ENCODE measurements at regions not wholly inside any gene's neighbourhood (a gene's known extent, or its start where the extent isn't known, plus 50 kb on each side); places are given as distances from the start of the nearest gene placed in this dataset.
"Not testable (repeated sequence)": the region's sequence is repeated elsewhere in the genome, so short reads cannot be mapped to it uniquely, and the experiment has no call there.

GRCh38 chr14:105627701-105628100 lies 101.3 kb downstream of the TMEM121 start:
- TF ChIP-seq, protein P1, sequence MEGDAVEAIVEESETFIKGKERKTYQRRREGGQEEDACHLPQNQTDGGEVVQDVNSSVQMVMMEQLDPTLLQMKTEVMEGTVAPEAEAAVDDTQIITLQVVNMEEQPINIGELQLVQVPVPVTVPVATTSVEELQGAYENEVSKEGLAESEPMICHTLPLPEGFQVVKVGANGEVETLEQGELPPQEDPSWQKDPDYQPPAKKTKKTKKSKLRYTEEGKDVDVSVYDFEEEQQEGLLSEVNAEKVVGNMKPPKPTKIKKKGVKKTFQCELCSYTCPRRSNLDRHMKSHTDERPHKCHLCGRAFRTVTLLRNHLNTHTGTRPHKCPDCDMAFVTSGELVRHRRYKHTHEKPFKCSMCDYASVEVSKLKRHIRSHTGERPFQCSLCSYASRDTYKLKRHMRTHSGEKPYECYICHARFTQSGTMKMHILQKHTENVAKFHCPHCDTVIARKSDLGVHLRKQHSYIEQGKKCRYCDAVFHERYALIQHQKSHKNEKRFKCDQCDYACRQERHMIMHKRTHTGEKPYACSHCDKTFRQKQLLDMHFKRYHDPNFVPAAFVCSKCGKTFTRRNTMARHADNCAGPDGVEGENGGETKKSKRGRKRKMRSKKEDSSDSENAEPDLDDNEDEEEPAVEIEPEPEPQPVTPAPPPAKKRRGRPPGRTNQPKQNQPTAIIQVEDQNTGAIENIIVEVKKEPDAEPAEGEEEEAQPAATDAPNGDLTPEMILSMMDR (IDR thresholded peaks at IDR 0.05; ENCODE audit: extremely low read depth, missing control alignments), result no peak
- DNase-seq (ENCODE audit: low spot score), result no peak

GRCh38 chr14:105628126-105628525 lies 101.7 kb downstream of the TMEM121 start:
- DNase-seq (ENCODE audit: low spot score), result not testable (repeated sequence)

DNA sequence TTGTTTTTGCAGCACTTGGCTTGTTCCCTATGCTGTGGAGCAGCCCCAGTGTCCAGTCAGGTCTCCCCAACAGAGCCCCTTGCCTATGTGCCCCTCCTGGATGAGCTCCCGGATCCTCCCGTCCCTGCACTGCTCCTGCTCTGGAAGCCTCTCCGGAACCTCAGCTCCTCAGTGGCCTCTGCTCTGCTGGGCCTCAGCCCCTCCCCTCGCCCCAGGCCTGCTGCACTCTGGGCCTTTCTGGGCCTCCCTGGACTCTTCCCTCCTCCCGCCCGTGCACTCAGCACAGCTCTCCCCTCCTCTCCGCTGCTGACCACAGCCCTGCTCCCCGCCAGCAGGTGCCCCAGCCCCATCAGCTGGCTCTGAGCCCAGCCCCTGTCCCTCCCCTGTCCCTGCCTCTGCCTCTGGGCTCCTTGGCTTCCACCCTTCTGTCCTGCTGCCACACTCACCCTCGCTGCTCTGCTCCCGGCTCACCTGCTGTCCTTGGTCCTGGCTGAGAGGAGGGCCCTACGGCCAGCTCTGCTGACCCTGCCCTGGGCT lies 102.2 kb downstream of the TMEM121 start:
- not testable (repeated sequence) for DNase-seq (ENCODE audit: low spot score)

- not testable (repeated sequence) for DNase-seq (ENCODE audit: low spot score)
Observed at GRCh38 chr14:105629091-105629885, 102.9 kb downstream of the TMEM121 start.

- TF ChIP-seq, protein P1 (IDR thresholded peaks at IDR 0.05; ENCODE audit: extremely low read depth, missing control alignments), result no peak
- no peak for DNase-seq (ENCODE audit: low spot score)
Observed at GRCh38 chr14:105629886-105630215, 103.5 kb downstream of the TMEM121 start.

GRCh38 chr14:105630293-105630934 lies 104.0 kb downstream of the TMEM121 start:
- DNase-seq (ENCODE audit: low spot score), result not testable (repeated sequence)

DNA sequence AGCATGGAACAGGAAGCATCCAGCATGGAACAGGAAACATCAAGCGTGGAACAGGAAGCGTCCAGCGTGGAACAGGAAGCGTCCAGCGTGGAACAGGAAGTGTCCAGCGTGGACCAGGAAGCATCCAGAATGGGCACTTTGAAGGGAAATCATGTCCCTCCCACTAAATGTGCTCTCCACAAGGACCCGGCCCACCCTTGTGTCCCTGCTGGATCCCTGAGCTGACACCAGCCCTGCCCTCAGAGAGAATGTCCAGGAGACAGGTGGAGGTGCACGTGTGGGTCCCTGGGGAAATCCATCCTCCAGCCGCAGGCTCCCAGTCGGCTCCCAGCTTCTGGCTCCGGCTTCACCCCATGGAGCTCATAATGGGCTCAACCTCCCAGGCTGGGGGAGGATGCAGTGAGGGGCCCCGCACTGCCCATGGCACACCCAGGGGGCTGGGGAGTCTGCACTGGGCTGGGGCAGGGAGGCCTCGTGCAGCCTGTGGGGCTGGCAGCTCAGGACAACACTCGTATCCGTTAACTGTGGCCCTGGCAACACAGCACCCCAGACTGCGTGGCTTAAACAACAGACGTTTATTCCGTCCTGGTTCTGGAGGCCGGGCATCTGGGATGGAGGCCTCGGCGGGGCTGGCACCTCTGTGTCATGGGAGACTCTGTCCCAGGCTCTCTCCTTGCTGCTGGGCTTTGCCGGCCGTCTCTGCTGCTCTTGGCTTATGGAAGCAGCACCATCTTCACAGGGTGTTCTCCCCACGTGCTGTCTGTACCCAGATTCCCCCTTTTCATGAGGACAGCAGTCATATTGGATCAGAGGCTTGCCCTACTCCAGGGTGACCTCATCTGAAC lies 104.8 kb downstream of the TMEM121 start:
- DNase-seq (ENCODE audit: low spot score), result not testable (repeated sequence)

DNA sequence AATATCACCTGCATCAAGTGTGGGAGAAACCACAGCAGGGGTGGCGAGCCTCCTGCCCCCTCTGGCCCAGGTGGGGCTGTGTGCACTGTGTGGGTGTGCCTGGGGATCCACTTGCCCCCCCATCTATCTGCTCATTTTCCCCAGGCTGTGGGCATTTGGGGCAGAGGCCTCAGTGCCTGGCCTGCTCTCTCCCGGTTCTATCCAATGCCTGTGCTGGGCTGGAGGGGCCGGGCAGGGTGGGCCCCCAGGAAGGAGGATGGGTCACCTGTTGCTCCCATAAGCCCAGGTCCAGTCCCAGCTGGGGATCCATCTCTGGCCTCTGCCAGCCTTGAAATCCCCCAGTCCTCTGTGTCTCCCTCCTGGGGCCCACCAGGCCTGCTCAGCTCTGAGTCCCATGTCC lies 105.6 kb downstream of the TMEM121 start:
- DNase-seq (ENCODE audit: low spot score), result no peak
- TF ChIP-seq, protein P1 (IDR thresholded peaks at IDR 0.05; ENCODE audit: extremely low read depth, missing control alignments), result no peak

GRCh38 chr14:105633596-105633995 lies 107.2 kb downstream of the TMEM121 start:
- DNase-seq (ENCODE audit: low spot score), result not testable (repeated sequence)

GRCh38 chr14:105635560-105635959 lies 109.2 kb downstream of the TMEM121 start:
- TF ChIP-seq, protein P1 (IDR thresholded peaks at IDR 0.05; ENCODE audit: extremely low read depth, missing control alignments), result no peak
- DNase-seq (ENCODE audit: low spot score), result no peak

GRCh38 chr14:105636021-105636420 lies 109.6 kb downstream of the TMEM121 start:
- DNase-seq (ENCODE audit: low spot score), result not testable (repeated sequence)

All from GM20000 (cell line).